GM19468 (cell line): ENCODE measurements at regions not wholly inside any gene's neighbourhood (a gene's known extent, or its start where the extent isn't known, plus 50 kb on each side); places are given as distances from the start of the nearest gene placed in this dataset.

Source experiments
- ATAC-seq: cut with Tn5 transposase; IDR thresholded peaks from one replicate; pipeline ENCODE4 v1.9.1; 2021; ENCODE audit warnings: mild to moderate bottlenecking, moderate library complexity, moderate number of reproducible peaks; ENCODE audit not compliant: unreplicated experiment; ENCODE audit errors: extremely low read depth

DNA sequence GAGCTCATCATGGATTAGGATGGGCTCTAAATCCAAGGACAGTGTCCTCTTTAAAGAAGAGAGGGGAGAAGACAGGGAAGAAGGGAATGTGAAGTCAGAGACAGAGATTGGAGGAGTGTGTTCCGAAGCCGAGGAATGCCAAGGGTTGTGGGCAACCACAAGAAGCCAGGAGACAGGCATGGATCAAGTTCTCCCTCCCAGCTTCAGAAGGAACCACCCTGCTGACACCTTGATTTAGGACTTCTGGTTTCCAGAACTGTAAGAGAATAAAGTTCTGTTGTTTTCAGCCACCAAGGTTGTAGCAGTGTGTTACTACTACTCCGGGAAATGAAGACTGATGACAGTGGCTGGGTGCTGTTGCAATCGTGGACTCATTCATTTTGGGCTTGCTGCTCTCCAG, 120.1 kb downstream of the RPS12 start:
- ATAC-seq = no peak

DNA sequence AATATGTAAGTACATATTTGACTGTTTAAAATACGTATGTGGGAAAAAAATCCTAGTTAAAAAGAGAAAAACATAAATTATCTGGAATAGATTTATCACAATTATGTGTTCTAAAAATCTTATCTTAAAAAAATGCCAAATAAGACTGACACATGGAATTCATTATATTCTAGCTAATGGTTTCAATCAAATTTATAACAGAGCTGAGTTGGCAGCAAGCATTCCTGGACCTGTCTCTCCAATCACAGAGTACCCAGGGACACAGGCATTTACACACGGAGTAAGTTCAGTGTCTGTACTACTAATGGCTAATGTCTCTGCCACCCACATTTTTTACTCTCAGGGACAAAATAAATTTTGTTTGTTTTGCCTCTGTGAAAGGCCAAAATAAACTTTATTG, 122.3 kb downstream of the RPS12 start:
- no peak for ATAC-seq

DNA sequence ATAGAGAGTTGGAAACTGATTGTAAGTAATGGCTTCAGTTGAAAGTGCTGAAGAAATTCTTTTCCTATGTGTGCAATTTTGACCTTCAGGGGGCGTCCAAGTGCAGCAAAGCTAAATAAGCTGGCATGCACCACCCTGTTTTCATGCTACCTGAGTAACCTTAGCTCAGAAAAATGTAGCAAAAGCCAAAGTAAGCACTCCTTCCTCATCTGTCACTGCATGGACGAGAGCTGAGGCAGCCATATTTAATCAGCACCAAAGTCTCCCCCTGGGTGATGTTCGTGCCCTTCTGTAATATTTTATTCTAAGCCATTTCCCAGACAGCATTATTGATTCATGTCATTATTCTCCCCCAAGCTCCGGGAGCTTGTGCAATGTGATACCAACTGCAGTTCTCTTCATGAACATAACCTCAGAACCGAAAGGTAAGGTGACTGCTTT, 123.1 kb downstream of the RPS12 start:
- no peak for ATAC-seq

DNA sequence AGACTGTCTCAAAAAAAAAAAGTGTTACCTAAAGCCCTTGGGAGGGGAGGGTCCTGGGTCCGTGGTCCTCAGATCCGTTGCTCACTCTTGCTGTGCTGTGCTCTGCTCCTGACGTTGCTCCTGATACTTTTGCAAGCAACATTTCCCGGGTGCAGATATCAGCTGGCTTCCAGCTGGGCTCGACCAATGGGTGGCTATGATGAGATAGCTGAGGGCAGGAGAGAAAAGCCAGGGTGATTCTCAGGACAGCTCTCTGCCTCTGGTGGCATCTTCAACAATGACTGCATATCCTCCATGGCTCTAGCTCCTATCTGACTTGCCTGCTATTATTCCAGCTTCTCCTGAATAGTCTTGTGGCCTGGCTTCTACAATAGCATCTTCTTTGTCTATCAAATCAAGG, 134.5 kb downstream of the RPS12 start:
- ATAC-seq = no peak

DNA sequence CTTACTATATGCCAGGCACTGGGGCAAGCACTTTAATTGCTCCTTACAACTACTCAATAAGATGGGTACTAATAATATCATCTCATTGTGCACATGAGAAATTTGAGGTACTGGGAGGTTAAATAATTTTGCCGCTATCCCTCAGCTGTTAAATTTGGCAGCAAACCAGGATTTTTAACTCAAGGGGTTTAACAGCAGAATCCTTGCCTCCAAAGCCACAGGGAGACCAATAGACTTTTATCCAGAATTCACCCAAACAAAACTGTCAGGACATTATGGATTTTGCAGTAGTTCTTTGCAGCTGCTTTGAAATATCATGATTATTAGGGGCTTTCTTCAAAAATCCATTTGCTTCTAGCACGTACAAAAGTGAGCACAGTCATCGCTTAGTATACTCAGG, 136.2 kb downstream of the RPS12 start:
- ATAC-seq = no peak

DNA sequence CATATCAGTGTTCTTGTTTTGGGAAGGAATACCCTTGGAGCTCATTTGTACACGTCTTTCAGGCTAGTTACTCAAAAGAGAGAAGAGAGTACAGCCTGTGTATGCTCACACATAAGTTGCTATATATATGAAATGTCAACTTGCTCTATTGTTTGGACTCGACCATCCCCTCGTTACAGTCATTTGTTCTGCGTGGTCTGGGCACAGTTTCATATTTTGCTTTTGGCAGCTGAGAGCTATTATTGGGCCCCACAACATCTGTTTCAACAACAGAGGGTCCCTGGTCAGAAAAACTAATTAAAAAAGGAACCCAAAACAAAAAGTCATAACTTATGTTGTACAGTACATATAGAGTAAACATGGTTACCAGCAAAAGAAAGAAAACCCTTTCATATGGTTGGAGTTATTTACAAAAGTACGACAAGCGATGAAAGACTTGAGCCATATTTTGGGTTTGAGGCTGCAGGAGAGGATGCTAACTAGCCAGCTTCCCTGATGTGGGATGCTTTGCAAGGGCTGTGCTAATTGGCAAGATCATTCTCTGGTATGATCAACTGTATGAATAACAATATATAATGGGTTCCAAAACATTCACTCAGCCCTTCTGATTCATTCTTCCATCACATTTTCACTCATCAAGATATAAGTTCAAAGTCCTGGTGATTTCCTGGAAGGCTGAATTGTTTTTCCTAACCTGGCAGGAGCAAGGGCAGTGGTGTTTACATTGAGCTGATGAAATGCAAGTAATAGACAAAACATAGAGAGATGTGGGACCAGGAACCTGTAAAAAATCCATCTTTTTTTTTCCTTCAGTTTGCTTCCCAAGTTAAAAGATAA, 137.9 kb downstream of the RPS12 start:
- ATAC-seq = no peak

DNA sequence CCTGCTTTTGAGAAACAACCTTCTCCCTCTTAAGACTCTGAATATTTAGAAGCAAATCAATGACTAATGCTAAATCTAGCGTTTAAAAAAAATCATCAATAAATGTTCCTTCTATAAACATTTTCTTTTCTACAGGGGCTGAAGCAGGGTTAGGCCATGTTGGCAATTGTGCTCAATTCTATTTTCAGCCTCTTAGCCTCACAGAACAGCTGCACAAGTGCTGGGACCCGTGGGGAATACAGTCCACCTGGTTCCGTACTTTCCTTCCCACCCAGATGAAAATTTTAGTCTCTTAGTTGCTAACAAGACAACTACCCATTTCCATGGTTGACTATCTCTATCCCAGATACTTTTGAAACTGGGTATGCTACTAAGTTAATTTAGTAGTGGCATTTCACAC, 138.6 kb downstream of the RPS12 start:
- ATAC-seq = no peak

DNA sequence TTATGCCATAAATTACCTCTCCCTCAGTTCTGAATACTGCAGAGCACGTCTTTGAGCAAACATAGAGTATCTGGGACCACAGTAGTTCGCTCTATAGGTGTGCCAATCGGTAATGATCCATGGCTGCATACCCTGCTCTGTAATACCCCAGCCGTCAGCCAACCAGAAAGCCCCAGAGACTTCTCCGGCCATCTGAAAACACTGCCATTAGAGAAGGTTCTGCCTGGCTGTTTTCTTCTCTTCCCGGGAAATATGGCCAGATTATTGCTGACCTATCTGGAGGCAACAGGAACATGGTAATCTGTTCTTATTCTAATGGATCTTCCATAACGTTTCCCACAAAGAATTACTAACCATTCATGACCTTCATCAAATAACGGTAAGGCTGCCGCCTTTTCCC, 139.9 kb downstream of the RPS12 start:
- no peak for ATAC-seq

DNA sequence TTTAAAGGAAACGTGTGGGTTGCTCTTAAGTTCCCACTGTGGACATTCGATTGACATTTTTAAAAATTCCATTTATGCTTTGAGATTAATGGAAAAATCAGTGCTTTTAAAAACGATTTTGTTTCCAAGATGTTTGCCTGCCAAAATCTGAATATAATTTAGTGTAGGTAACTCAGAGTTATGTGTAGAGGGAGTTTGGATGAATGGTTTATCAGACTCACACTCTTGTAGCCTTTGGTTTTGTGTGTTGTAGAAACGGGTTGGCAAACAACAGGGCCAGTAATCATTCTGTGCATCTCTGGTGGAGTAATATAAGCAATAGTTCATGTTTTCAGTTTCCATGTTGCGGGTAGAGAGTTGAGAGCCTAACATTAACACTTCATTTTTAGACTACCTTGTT, 140.6 kb downstream of the RPS12 start:
- no peak for ATAC-seq

DNA sequence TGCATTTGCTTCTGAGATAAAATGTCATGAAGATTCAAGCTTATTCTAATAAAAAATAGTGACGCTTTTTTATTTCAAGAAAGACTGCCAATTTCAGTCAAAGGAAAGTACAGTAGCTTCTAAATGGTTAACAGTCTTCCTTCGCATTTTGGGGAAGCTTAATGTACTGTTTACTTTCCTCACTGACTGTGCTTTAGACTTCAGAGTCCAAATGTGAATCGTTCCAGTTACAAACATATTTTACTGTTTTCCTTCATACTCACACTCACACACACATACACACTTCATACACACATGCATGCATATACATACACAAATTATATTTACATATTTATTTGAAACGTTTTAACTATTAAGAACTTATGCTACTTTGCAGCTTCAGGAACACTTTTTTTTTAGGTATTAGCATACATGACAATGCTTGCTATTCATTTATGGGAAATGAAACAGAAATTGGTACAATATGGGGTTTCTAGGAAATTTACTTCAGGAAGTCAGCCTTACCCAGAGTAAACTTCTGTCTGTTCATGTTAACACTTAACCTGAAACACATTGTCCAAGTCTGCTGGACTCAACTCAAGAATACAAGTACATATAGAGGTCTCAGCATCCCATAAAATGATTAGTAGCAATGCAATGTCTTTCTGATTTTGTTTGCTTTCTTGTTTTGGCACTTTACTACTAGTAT, 145.4 kb downstream of the RPS12 start:
- no peak for ATAC-seq

DNA sequence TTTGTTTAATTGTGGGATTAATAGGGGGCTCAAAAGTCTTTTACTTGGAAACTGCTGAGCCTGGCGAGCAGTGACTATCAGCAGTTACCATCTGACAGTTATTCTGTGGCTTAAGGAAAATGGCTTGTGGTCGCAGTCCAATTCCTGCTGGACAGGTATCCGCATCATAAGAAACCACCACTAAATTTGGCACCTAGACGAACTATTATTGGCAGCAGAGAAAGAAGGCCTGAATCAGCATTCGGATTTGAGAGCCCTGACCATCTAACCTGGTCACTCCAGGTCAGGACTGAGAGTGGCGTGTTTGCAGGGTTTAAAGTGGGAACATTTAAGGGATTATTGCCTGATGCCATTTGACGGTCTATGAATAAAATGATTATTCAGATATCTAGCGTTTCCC, 146.4 kb downstream of the RPS12 start:
- ATAC-seq = no peak

DNA sequence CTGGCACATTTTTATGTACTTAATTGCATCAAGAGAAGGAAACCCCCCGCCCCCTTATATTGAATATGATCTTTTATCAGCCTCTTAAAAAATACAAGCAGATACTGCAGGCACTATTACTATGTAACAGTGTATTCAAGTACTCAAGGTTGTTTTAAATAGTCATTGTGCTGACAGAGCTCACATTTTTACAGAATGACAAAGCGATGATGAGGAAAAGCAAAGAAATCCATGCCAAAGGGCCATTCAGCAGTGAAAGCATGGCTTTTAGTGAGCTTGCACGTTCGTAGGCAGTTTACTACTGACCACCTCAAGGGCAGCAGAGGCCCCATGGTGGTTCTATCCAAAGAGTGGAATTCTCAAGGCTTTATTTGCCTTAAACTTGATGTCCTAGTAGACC, 146.8 kb downstream of the RPS12 start:
- ATAC-seq = no peak

DNA sequence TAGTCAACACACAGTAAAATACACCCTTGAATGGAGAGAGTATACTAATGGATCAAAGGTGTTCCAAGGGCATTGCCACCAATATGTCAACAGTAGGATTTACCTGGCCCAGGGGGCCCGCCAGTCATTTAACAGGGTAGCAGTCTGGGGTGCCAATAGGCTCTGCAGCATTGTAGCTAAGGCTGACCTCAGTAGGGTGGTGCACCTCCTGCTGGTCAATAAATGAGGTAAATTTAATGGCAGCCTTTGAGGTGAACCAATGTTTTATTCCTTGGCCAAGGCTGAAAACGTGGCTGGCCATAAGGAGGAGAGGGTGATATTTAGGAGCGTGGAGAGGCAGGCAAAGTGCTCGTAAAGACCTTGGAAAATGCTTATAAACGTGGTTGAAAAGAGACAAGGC, 147.2 kb downstream of the RPS12 start:
- ATAC-seq = no peak

DNA sequence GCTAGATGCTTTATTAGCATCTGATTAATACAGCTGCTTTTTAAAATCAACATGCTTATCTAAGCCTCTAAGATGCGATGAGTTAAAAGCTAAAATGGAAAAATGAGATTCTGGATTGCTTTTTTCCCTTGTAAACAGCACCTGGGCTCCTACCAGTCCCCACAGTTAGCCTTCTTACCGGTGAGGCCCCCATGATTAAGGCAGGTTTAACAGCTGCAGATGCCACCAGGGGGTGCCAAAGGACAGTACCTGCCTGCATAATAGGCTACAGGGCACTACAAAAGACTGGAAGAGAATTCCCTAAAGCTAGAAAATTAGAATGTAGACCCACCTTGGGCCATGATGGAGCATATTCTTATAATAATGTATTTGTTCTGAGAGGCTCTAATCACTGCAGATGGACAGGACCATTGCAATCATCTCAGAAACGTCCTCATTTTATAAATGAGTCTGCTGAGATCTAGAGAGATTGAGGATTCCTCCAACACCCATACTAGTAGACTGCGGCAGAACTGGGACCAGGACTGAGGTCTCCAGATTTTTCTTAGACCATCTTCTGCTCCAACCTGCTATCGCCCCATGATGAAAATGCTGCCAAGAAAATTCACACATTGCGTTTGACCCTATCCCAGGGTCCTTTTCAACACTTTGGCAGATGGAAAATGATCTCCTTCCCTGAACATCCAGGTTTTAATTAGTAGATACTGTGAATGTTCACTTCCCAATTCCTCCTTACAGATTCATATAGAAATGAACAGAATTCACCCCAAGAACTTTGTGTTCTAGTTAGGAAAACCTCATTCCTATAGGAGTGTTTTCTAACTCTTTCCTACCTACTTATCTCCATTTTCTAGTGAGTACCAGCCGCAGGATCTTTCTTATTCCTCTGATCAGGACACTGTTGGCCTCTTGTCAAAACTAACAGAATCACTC, 148.8 kb downstream of the RPS12 start:
- ATAC-seq = no peak

DNA sequence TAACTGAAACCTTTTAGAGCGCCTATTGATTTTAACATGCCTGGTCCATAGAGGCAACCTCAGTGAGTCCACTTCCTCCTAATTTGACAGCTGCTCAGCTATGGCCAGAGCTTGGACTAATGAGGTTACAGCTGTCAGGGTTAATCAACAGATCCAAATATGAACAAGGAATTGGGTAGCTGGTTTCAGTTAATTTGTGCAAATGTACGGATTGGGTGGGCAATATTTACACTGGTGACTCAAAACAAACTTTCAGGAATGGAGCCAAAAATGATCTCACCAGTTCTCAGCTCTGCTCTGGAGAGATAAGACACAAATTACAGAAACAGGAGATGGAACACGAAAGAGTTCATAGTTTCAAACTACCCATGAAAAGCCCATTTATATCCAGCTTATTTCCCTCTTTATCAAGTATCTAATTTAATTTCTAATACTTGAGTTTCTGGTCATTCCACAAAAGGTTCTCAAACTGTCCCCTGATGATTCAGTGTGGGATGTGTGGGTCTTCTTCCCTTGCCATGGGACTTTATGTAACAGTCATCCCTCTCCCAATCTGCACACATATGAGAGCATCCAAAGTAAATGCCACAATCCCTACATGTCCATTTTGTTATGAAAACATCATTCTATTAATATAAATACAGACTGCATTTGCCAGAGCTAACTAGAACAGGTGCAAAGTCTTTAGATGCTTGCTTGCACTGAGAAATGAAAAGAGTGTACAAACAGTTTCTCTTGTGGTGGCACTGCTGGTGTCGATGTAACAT, 149.9 kb downstream of the RPS12 start:
- ATAC-seq = no peak

DNA sequence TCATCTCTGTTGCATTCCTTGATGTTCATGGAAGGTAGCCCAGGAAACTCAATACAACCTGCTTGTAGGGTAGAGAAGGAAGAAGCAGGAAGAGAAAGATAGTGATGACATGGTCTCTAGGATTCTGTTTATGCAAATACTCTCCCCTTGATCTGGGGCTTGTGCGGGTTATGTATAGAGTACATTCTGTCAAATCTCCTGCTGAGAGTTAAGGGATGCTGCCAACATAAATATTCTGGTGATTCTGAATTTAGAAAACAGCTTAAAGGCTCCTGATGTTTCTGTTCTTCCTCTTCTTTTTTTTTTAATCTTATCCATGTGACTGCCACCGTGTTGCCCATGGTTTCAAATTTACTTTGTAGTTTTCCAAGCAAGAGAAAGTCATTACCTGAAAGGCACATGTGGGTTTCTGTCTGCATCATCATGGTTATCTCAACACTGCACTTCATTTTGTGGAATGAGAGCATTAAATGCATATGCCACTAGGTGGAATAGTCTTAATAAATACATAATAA, 150.6 kb downstream of the RPS12 start:
- no peak for ATAC-seq

DNA sequence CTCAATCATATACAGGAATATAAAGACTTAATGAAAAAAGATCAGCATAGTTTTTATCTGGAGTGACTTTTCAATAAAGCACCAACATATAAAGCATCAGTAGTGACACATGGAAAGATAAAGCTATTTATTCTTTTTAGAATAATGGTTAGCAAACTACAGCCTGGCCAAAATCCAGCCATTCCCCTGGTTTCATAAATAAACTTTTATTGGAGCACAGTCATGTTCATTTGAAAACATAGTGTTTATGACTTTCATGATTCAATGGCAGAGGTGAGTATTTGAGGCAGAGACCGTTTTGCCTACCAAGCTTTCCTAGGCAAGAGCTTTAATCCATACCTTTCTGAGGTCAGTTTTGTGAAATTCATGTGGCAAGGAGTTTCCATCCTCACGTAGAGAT, 153.5 kb downstream of the RPS12 start:
- no peak for ATAC-seq

DNA sequence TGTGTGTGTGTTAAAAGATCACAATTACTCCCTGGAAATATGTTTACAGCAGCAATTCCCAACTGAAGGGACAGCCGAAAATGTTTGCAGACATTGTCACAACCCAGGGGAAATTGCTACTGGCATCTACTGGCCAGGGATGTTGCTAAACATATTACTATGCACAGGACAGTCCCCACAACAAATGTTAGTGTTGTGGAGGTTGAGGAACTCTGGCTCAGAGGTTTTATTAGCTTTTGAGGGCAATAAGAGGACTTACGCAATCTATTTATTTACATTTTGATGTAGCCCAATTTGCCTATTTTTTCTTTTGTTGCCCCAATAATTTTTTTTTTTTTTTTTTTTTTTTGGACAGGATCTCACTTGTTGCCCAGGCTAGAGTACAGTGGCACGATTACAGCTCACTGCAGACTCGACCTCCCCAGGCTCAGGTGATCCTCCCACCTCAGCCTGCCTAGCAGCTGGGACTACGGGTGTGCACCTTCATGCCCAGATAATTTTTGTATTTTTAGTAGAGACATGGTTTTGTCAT, 154.1 kb downstream of the RPS12 start:
- ATAC-seq = no peak

DNA sequence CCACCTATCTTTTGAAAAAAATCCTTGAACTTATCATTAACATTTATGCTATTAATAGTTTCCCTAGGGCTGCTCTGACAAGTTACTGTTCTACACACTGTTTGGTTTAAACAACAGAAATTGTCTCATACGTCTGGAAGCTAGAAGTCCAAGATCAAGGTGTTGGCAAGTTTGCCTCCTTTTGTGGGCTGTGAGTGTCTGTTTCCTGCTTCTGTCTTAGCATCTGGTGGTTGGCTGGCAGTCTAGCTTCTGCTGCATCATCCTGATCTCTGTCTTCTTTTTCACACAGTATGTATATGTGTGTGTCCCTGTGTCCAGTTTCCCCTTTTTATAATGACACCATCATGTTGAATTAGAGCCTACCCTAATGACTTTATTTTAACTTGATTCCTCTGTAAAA, 154.8 kb downstream of the RPS12 start:
- no peak for ATAC-seq

DNA sequence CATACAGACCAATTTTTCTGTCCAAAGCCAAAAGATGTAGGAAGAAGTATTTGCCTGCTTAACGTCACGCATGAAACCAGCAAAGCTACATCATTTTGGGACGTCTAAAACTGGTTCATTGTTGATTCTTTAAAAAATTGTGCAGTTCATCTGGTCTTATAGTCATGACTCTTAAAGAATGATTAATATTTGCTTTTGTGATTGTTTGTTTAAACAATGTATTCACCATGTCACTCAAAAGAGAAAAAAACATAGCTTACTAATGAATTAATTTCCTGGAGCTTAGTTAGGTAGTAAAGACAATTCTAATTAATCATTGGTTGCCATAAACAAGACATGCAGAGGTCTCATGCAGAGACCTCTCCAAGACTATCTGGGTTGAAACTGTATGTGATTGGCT, 157.3 kb downstream of the RPS12 start:
- no peak for ATAC-seq
